GM12878 (cell line): ENCODE measurements at regions not wholly inside any gene's neighbourhood (a gene's known extent, or its start where the extent isn't known, plus 50 kb on each side); places are given as distances from the start of the nearest gene placed in this dataset.
"Not testable (repeated sequence)": the region's sequence is repeated elsewhere in the genome, so short reads cannot be mapped to it uniquely, and the experiment has no call there.

ENCODE experiments used
- ATAC-seq: fragments of 200-7000 bp; cut with Tn5 transposase; 3 replicates; pipeline ENCODE4 v1.9.1; 2020; ENCODE audit warnings: mild to moderate bottlenecking, moderate library complexity
- BruUV-seq: library from RNA; stranded (reverse); fragments of 400-500 nt; replicated peaks from 2 replicates; lab custom pipeline; 2021; lab: Mats Ljungman, UMichigan
- CTCF ChIA-PET: fragments of 300-600 bp; sonication (Branson Sonifier 250); formaldehyde crosslinking; extraction: SDS; loops from one replicate; lab custom pipeline; 2021; ENCODE audit warnings: inconsistent platforms; lab: Yijun Ruan, JAX
- POLR2A ChIA-PET: fragments of 350-600 bp; formaldehyde crosslinking; extraction: SDS; loops from one replicate; lab custom pipeline; 2021; ENCODE audit warnings: inconsistent platforms; lab: Charles Lee
- RAD21 ChIA-PET: fragments of 300-600 bp; sonication (Branson Sonifier 250); formaldehyde crosslinking; loops from one replicate; lab custom pipeline; 2023; ENCODE audit warnings: antibody characterized with exemption; ENCODE audit not compliant: unreplicated experiment; lab: Charles Lee
- SMC1A ChIA-PET: fragments of 300-600 bp; sonication (Branson Sonifier 250); formaldehyde crosslinking; loops from one replicate; lab custom pipeline; 2023; ENCODE audit not compliant: unreplicated experiment, uncharacterized antibody; lab: Charles Lee
- DNase-seq: peaks from one replicate; pipeline ENCODE4 v3.0.0-alpha.2; 2011; ENCODE audit warnings: low read depth, low spot score
- FAIRE-seq: peaks from 3 replicates; lab custom pipeline; 2011; peaks lifted over from hg19 to GRCh38; lab: Jason Lieb, UNC
- H2AFZ ChIP-seq: 2 replicates; pipeline ENCODE4 v1.6.0; 2011; ENCODE audit warnings: low read depth, low read length, control low read depth; ENCODE audit not compliant: control insufficient read depth
- H3K27ac ChIP-seq: 2 replicates; pipeline ENCODE4 v1.5.1; 2011; ENCODE audit warnings: control low read depth; ENCODE audit not compliant: control insufficient read depth, insufficient read depth
- H3K27me3 ChIP-seq, 2 experiments: replicated peaks in 1 of 2; 2 replicates each; pipeline versions ENCODE4 v1.6.0 to v1.6.1; 2011; ENCODE audit warnings: low read length in 1 of 2; ENCODE audit not compliant: control insufficient read depth in 2 of 2, insufficient read depth in 2 of 2
- H3K36me3 ChIP-seq, 2 experiments: 2 replicates each; pipeline ENCODE4 v1.5.1; 2011; ENCODE audit warnings: low read length in 1 of 2; ENCODE audit not compliant: control insufficient read depth in 2 of 2, insufficient read depth in 2 of 2
- H3K4me1 ChIP-seq: 2 replicates; pipeline ENCODE4 v1.6.1; 2011; ENCODE audit warnings: mild to moderate bottlenecking, low read length, moderate library complexity, mixed read lengths; ENCODE audit not compliant: control insufficient read depth, insufficient read depth
- H3K4me2 ChIP-seq: 2 replicates; pipeline ENCODE4 v1.6.0; 2011; ENCODE audit warnings: control low read depth; ENCODE audit not compliant: control insufficient read depth, insufficient read depth
- H3K4me3 ChIP-seq: fragments of 200-600 bp; sonication (generic); 2 replicates; pipeline ENCODE4 v1.5.1; 2016
- H3K79me2 ChIP-seq: 2 replicates; pipeline ENCODE4 v1.6.0; 2011; ENCODE audit warnings: low read length; ENCODE audit not compliant: control insufficient read depth, insufficient read depth
- H3K9ac ChIP-seq: 2 replicates; pipeline ENCODE4 v1.8.0; 2011; ENCODE audit warnings: low read length, control low read depth, mixed read lengths; ENCODE audit not compliant: control insufficient read depth, insufficient read depth
- H3K9me3 ChIP-seq: replicated peaks from 3 replicates; pipeline ENCODE4 v1.5.1; 2011; ENCODE audit warnings: mild to moderate bottlenecking, low read length; ENCODE audit not compliant: control insufficient read depth, insufficient read depth
- H4K20me1 ChIP-seq: 2 replicates; pipeline ENCODE4 v1.6.0; 2011; ENCODE audit not compliant: control insufficient read depth, insufficient read depth
- ASH2L ChIP-seq: fragments of 300-600, 200-600 bp; sonication (generic); IDR thresholded peaks from 2 replicates; pipeline ENCODE4 v1.6.1; 2017; ENCODE audit warnings: low read depth, mild to moderate bottlenecking, borderline replicate concordance
- E2F8 ChIP-seq: fragments of 450-650 bp; IDR thresholded peaks from 2 replicates; pipeline ENCODE4 v1.6.1; 2018; ENCODE audit warnings: mild to moderate bottlenecking, low read depth, moderate library complexity; ENCODE audit not compliant: partially characterized antibody
- NFYB ChIP-seq: IDR thresholded peaks from 2 replicates; pipeline ENCODE4 v1.6.1; 2011; ENCODE audit warnings: low read depth, mild to moderate bottlenecking, low read length, improper control_type of control experiment, moderate library complexity; ENCODE audit not compliant: insufficient read depth
- WGBS: methylation state at CpG from one replicate; pipeline ENCODE4 v1.1.6; 2016; ENCODE audit warnings: low lambda C conversion rate; ENCODE audit not compliant: insufficient replicate concordance, insufficient coverage; ENCODE audit errors: missing lambda C conversion rate; 5-methylcytosine and 5-hydroxymethylcytosine counted together
- in situ Hi-C: fragments of 300-500 bp; cut with MboI; formaldehyde crosslinking; loops from 9 replicates; pipeline ENCODE4 v1.14.3; 2018; ENCODE audit warnings: mixed read lengths
- intact Hi-C: fragments of 100-400 bp; cut with micrococcal nuclease; formaldehyde crosslinking; loops from one replicate; pipeline ENCODE4 v1.14.2; 2022; ENCODE audit not compliant: unreplicated experiment

- TF ChIP-seq E2F8 = no peak
Measured at GRCh38 chr9:71431931-71432330, 310.5 kb upstream of the TRPM3 start (continued).

DNA sequence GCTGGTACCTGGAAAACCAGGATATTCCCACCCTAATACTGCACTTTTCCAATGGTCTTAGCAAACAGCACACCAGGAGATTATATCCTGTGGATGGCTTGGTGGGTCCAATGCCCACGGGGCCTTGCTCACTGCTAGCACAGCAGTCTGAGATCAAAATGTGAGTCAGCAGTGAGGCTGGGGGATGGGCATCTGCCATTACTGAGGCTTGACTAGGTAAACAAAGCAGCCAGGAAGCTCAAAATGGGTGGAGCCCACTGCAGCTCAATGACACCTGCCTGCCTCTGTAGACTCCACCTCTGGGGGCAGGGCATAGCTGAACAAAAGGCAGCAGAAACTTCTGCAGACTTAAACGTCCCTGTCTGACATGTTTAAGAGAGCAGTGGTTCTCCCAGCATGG lies 285.9 kb upstream of the TRPM3 start:
- CTCF ChIA-PET, FAIRE-seq, BruUV-seq, DNase-seq, H2AFZ ChIP-seq, ATAC-seq, H3K4me3 ChIP-seq, in situ Hi-C loops, POLR2A ChIA-PET, H3K4me1 ChIP-seq, intact Hi-C loops, H3K9ac ChIP-seq, H3K79me2 ChIP-seq, H3K27me3 ChIP-seq, H4K20me1 ChIP-seq, H3K9me3 ChIP-seq, H3K27ac ChIP-seq, H3K36me3 ChIP-seq, SMC1A ChIA-PET, H3K4me2 ChIP-seq: not testable (repeated sequence)
- WGBS = 0% methylated on average over 2 of the region's 2 CpGs
- RAD21 ChIA-PET = interaction anchor here (0.6 kb wide), 1 partner anchor 430 kb away, joined by 3 read pairs; no protein-coding TSS in a partner anchor

DNA sequence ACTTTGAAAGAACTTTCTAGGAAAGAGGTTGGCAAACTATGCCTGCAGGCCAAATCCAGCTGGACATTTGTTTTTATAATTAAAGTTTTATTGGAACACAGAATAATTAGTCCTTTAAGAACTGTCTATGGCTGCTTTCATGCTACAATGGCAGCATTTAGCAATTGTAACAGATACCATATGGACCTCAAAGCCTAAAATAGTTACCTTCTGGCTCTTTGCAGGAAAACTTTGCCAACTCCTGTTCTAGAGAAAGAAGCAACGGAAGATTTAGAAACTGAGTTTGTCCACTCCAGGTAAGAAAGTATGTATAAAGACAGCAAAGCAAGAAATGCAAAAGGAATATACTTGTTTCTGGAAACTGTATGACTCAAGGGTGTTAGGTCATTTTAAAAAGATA lies 281.7 kb upstream of the TRPM3 start:
- POLR2A ChIA-PET = no interaction called here

More for the DNA sequence above, 281.7 kb upstream of the TRPM3 start:
- intact Hi-C loops = no loop called here
- ChIA-PET RAD21 (no interaction called here), SMC1A (no interaction called here), CTCF (no interaction called here)
- Histone ChIP-seq H3K4me3 (no peak overlapping the region), H3K9ac (no peak overlapping the region), H3K4me2 (no peak overlapping the region), H2AFZ (no peak overlapping the region), H3K4me1 (no peaks in the 10 kb centered on the region), H3K9me3 (no peaks in the 10 kb centered on the region), H4K20me1 (no peaks in the 10 kb centered on the region), H3K27ac (no peak overlapping the region), H3K79me2 (no peaks in the 10 kb centered on the region), H3K36me3 (no peaks in the 10 kb centered on the region), H3K27me3 (no peaks in the 10 kb centered on the region)
- DNase-seq (no peak), FAIRE-seq (no peak), ATAC-seq (no peak)
- WGBS = 0% methylated on average over 1 of the region's 1 CpG
- in situ Hi-C loops = no loop called here
- BruUV-seq = no TSS peak
- no peak for TF ChIP-seq ASH2L
- no peak for TF ChIP-seq NFYB
